Stimulated activated CD4-positive, alpha-beta T cell treated with anti-CD3 and anti-CD28 coated beads, Interleukin-2, amount 100 ng/mL, for 4 hours (primary cell): ENCODE measurements at regions not wholly inside any gene's neighbourhood (a gene's known extent, or its start where the extent isn't known, plus 50 kb on each side); places are given as distances from the start of the nearest gene placed in this dataset.
"Not testable (repeated sequence)": the region's sequence is repeated elsewhere in the genome, so short reads cannot be mapped to it uniquely, and the experiment has no call there.

Experiments used
- DNase-seq: peaks from one replicate; pipeline ENCODE4 v3.0.0-alpha.2; 2020; ENCODE audit warnings: low read depth

GRCh38 chr5:114822436-114822835 lies 347.3 kb downstream of the TRIM36 start:
- DNase-seq = no peak

- DNase-seq = no peak
Measured at GRCh38 chr5:114790403-114790792, 379.3 kb downstream of the TRIM36 start.

DNA sequence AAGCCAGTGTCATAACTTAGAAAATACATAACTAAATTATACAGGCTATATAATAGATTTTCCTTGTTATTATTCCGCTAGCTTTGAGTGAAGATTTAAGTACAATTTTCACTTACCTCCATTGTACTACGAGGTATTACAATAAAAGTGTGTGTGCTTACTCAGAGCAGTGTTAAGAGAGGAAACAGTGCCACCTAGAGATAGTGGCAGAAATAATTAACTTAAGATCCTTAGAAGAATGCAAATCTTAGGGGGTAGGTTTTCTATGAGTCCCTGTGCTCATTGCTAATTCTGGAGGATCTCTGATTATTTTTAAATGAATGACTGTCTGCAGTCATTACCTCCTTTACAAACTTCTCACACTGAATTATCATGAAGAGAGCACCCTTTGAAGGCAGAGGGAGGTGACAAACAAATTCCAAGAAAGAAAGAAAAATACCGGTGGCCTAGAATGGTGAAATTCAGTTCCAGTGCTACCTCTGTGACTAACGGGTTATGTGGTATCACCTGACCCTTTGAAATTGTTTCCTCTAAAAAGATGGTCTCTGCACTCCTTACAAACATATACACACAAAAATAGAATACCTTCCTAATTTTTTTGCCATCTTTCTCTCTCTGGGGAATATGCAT lies 379.8 kb downstream of the TRIM36 start:
- no peak for DNase-seq

GRCh38 chr5:114782869-114783268 lies 386.8 kb downstream of the TRIM36 start:
- DNase-seq = no peak

DNA sequence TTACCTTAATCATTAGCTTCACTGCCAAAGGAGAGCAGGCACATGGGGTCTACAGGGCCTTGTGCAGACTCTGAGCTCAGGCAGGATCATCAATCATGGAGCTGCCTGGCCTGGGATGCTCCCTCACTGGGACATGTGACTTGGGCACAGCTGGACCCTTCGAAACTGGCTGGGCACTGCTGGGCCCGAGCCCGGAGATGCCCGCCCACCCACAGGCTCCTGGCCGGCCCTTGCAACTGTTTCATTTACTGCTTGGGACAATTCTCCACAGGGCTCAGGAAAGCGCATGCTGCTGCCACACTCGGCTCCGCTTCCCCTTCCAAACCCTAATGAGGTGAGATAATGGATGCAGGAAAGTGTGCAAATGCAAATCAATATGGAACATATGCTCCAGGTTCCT lies 387.5 kb downstream of the TRIM36 start:
- no peak for DNase-seq

- DNase-seq = no peak
Measured at GRCh38 chr5:114780290-114780689, 389.4 kb downstream of the TRIM36 start.

DNA sequence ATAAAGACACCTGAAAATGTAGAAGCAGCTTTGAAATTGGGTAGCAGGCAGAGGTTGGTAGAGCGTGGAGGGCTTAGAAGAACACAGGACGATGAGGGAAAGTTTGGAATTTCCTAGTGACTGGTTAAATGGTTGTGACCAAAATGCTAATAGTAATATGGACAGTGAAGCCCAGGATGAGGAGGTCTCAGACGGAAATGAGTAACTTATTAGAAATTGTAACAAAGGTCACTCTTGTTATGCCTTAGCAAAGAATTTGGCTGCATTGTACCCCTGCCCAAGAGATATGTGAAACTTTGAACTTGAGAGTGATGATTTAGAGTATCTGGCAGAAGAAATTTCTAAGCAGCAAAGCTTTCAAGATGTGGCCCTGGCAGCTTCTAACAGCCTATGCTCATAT lies 382.5 kb downstream of the KCNN2 start:
- no peak for DNase-seq

DNA sequence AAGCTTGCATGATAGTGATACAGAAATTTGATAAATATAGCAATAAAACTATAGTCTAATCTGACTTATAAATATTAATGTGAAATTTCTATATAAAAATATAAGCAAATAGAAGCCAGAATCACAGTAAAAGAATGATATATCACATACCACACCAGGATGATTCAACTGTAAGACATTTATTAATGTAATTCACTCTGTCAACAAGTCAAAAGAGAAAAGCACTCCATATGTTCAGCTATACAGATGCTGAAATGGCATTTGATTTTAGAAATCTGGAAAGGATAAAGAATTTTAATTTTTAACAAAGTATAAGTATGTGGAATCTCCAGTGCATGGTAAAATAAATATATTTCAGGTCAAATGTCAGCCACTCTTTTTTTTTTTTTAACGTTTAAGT lies 372.4 kb downstream of the KCNN2 start:
- no peak for DNase-seq

DNA sequence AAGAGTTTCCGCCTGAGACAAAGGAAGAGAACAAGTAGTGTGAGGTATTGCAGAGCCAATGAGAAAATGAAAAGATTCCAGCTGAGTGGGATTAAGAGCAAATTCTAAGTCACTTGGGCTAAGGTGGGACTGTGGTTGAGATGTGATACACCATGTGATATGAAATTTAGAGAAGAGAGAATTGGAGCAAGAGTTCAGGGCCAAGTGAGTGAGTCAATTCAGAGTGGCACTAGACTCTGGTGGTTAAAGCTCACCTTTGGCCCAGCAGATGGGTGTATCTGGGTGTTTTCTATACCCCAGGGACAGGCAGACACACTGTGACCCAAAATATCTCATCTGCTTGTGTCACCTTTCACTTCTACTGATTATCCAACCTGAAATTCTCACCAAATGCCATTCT lies 368.1 kb downstream of the KCNN2 start:
- DNase-seq = no peak

DNA sequence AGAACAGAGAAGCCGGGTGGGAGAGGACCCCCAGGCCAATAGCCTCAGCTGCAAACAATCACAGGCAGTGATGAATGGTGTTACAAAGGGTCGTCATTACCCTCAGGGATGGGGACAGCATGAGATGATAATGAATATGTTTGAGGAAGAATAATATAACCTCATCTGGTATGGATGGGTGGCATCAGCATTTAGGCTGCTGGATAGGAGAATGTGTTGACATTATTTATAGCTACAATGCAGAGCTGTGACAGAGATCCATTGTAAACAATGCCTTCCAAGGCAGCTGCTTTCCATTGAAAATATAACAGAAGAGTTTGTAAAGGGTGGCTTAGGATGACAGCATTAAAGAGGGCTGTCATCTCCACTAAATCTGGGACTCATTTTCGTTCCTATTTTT lies 365.5 kb downstream of the KCNN2 start:
- DNase-seq = no peak

DNA sequence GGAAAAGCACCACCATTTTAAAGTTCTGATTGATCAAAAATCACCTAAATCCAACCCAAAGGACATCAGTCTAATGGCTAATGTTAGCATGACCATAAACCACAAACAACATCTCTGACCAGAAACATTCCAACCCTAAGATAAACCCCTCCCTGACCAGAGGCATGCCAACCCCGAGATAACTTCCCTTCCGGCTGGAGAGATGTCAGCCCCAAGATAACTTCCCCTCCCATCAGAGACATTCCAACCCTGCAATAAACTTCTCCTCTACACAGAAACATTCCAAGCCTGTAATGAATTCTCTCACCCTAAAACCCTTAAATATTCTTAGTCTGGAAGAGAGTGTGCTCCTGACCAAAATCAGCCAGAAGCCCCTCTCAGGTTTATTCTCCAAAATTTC lies 364.3 kb downstream of the KCNN2 start:
- no peak for DNase-seq

DNA sequence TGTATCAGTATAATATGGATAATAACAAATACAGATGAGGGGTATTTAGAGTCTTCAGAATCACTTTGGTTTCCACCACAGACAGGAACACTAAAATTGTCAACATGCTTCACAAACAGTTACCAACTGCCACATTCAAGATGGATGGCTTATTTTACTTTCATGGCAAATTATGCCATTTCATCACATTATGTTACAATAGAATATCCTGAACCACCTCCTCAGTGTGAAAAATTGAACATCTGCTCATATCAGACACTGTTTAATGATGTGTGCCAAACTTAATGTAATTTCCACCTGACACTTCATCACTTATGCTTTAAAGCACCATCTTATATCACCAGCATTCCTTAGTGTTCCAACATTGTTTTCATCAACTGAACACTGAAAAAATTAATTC lies 357.4 kb downstream of the KCNN2 start:
- no peak for DNase-seq

DNA sequence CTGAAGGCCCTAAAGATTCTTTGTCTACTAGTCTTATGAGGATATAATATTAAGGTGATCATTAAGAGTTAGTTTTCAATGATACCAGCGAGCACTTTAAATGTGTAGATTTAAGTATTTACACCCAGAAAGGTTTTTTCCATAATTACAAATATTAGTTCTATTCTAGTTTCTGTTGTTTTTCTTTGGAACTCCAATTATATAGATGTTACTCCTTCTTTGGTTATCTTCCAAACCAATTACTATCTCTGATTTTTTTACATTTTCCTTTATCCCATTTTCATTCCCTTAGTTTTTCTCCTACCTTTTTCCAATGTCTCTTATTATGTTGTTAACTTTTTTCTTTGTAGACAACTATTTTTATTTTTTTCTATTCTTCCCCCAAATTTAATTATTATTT lies 355.1 kb downstream of the KCNN2 start:
- DNase-seq = no peak

- not testable (repeated sequence) for DNase-seq
Measured at GRCh38 chr5:114704225-114704893, 342.5 kb downstream of the KCNN2 start.

GRCh38 chr5:114702731-114703130 lies 340.9 kb downstream of the KCNN2 start:
- DNase-seq = no peak

DNA sequence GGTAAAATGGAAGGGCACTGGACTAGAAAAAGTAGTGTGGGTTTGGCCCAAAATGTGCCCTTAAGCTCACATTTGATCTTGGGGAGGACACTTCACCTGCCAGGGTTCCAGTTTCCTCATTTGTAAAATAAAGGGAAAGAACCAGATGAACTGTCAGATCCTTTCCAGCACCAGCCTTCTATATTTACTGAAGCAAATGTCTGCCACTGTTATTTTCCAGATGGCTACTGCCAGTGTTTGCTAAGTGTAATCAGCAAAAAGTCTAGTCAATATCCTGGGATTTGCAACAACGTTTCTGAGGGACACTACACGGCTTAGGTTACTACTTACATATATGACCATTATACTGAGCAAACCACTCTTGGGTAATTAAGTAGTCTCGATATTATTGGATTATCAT lies 340.3 kb downstream of the KCNN2 start:
- no peak for DNase-seq

GRCh38 chr5:114700823-114701222 lies 339.0 kb downstream of the KCNN2 start:
- DNase-seq = no peak

DNA sequence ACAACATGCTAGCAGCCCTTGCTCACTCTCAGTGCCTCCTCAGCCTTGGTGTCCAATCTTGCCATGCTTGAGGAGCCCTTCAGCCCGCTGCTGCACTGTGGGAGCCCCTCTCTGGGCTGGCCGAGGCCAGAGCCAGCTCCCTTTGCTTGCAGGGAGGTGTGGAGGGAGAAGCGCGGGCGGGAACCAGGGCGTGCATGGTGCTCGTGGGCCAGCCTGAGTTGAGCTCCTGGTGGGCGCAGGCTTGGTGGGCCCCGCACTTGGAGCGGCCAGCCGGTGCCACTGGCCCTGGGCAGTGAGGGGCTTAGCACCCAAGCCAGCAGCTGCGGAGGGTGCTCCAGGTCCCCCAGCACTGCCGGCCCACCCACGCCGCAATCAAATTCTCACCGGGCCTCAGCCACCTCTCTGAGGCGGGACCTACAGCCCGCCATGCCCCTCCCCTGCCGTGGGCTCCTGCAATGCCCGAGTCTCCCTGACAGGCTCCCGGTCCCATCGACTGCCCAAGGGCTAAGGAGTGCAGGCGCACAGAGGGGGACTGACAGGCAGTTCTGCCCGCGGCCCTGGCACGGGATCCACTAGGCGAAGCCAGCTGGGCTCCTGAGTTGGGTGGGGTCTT lies 333.5 kb downstream of the KCNN2 start:
- no peak for DNase-seq

DNA sequence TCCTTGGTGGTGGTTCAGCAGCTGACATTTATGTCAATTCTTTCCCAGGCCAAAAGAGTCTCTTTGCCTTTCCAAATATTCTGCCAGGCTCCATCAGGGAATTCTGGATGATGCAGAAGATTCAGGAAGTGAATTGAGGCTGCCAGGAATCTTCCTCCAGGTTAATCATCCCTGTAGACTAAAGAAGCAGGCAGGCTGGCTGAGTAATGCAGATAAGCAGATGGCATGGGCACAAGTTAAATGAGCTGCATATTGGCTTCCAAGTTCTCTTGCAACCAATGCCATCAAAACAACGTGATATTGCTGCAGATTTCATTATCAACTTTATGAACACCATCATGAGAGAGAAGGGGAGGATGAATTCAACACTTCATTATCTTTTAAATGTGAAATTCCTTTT lies 324.5 kb downstream of the KCNN2 start:
- DNase-seq = no peak

GRCh38 chr5:114678778-114679177 lies 316.9 kb downstream of the KCNN2 start:
- no peak for DNase-seq

DNA sequence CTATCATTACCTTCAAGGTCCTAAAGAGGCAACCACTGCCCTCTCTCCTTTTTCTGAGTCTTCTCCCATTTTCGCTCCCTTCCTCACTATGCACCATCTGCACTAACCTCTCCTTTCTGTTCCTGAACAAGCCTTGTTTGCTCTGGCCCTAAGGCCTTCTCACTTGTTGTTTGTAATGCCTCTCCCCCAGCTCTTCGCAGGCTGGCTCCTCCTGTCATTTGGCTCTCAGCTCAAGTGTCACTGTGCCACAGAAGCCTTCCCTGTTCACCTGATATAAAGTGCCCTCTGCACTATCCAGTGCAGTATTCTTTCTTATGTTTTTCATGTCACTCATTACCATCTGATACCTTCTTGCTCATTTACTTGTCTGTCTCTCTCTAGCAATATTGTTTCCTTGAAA lies 303.7 kb downstream of the KCNN2 start:
- no peak for DNase-seq

GRCh38 chr5:114660791-114661190 lies 298.9 kb downstream of the KCNN2 start:
- DNase-seq = no peak

- DNase-seq = no peak
Measured at GRCh38 chr5:114658194-114658593, 296.3 kb downstream of the KCNN2 start.
